HG03442 (cell line): ENCODE measurements at regions not wholly inside any gene's neighbourhood (a gene's known extent, or its start where the extent isn't known, plus 50 kb on each side); places are given as distances from the start of the nearest gene placed in this dataset.
"Not testable (repeated sequence)": the region's sequence is repeated elsewhere in the genome, so short reads cannot be mapped to it uniquely, and the experiment has no call there.

Source experiments
- ATAC-seq: cut with Tn5 transposase; IDR thresholded peaks from one replicate; pipeline ENCODE4 v1.9.1; 2021; ENCODE audit warnings: mild to moderate bottlenecking, moderate library complexity; ENCODE audit not compliant: unreplicated experiment

DNA sequence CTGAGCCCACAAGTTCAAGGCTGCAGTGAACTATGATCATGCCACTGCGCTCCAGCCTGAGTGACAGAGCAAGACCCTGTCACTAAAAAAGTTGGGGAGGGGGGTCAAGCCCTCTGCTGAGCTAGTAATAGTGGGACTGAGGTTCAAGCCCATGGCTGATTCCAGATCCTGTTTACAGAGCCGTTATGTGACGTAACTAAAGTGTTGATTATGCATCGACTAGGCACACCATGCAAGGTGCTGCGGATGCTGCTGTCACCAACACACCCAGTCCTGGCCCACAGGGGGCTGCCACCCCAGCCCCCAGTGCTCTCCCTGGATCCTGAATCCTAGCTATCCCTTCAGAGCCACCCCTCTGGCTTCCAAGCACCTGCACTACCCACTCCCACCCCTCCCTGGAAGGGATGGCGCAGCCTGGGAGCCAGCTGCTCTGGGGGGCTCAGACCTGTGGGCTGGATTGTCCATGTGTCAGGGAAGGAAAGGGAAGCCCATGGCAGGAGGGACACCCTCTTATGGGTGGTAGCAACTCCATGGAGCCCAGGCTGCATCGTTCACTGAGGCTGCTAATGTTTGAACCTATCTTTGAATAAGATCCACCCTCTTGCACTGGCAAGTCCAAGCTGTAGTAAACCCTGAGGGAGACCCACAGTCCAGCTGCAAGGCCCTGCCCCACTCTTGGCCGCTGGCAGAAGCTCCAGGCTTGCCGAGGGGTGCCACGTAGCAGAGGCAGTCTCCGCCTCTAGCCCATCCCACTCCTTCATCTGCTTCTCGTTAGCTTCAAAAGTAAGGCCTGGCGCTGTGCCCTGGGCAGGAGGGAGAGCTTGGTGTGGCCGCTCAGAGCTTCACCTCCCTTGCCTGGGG, 95.0 kb downstream of the SNX5 start:
- no peak for ATAC-seq

DNA sequence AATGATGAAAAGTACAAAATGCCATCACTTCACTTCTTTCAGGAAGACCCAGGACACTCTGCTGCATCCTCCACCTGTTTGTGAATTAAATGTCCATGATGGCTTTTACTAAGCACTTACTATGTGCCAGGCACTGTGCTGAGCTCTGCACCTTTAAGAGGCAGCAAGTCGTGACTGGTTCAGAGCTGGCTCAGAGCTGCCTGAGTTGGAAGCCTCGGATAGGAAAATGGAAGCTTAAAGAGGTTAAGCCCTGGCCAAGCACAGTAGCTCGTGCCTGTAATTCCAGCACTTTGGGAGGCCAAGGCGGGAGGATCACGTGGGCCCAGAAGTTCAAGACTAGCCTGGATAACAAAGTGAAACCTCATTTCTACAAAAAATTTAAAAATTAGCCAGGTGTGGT, 95.6 kb downstream of the SNX5 start:
- ATAC-seq = no peak

DNA sequence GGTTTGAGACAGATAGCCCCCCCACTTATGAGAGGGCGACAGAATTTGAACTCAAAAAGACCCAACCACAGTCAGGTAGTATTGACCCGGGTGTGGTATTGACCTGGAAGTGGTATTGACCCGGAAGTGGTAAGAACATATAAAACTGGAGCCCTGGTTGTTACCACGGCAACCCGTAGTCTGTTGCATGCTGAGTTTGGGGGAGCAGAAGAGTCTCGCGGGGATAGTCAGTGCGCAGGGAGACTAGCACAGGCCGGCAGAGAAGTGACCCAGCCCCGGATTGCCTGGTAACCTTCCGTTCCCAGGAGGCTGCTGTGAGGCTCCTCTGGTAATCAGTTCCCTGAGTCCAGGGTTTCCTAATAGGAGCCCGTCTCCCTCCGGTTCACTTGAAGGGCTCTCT, 96.2 kb downstream of the SNX5 start:
- no peak for ATAC-seq

- no peak for ATAC-seq
Observed at GRCh38 chr20:17871886-17872285, 96.7 kb downstream of the SNX5 start.

DNA sequence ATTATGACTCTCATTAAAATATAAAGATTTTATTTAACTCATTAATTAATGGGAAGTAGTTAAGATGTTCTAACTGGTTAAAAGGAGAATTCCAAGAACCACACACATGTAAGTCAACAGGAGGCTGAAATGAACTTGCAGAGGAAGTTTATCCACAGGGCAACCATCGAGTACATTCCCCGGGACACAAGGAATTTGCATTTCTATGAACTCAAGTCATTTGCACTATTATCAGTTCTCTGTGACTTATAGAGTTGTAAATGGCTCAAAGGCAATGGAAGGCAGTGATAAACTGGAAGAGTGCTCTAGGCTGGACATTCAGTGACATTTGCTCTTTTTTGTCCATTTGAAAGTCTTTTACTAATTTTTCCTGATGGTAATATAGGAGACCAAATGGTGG, 97.4 kb downstream of the SNX5 start:
- no peak for ATAC-seq

GRCh38 chr20:17870086-17870740, 98.4 kb downstream of the SNX5 start:
- ATAC-seq = no peak

DNA sequence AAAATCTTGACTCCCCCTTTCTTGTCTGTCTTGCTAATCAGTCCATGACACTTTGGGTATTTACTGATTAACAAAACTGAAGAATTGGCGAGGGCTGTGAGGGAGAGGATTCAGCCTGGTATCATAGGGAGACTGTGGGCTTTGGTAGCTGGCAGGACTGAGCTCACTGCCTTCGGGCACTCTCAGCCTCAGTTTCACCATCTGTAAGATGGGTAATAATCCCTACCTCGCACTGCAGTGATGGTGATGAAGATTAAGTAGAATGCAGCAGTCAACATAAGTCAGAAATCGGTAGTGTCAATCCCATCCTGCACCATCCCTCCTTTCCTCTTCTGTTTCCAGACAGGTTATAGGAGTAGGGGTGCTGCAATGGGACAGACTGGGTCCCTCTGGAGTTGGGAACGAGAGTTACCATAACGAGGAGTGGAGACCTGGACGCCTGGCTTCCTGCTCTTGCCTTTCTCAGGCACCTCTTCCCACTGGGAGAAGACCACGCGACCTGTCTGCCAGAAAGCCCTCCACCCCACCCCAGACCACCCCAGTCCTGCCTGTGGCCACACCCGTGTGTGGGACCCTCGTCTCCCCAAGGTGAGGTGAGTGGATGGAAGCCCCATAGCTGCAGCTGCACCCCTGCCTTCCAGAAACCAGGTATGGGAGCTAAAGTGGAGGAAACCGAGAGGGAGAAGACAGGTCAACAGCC, 99.1 kb downstream of the SNX5 start:
- ATAC-seq = no peak

- no peak for ATAC-seq
Observed at GRCh38 chr20:17868700-17869231, 99.8 kb downstream of the SNX5 start.

DNA sequence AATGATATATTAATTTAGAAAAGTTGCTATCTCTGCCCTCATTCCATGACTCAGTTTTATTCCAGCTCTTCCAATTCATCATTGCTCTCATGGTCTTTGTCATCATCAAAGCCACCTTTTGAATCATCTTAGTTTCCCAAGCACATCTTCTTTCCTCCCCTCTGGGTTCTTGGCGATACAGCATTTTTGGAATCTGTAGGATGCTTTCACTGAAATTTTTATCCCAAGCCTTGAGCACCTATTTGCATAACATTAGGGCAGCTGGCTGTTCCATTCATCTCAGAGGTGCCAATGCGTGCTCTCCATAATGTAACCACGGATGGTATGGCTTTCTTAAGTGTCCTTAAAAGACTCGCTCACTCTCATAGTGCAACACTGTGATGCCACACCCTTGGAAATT, 100.4 kb downstream of the SNX5 start:
- no peak for ATAC-seq

DNA sequence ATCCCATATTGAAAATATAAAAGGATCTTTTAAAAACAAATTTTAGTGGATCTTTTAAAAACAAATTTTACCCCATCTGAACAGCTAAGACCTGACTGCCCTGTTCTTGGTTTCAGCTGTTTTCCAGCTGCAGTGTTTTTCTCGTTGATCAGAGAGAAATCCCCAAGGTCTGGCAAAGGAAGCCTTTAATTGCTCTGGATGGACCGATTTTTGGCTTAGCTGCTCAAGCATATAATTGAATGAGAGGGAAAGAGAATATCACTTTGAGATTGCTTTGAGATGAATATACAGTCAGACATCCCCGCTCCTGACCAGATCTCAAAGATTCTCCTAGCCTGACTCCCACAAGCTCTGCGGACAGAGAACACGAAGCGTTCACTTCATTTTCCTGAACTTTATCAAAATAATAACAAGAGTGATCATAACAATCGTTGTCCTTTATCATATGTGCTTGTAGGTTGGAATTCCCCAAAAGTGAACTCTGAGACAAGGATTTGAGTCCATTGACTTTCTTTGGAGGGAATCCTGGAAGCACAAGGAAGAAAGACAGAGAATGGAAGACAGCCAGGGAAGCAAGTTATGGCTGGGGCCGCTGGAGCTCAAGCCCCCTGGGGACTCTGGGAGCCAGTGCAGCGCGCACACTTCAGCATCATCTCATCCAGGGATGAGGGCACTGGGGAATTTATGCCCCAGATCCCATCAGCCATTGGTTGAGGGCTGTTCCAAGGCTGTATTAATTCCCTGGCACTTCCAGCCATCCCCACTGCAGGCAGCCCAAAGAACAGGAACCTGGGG, 101.3 kb downstream of the SNX5 start:
- ATAC-seq = no peak

DNA sequence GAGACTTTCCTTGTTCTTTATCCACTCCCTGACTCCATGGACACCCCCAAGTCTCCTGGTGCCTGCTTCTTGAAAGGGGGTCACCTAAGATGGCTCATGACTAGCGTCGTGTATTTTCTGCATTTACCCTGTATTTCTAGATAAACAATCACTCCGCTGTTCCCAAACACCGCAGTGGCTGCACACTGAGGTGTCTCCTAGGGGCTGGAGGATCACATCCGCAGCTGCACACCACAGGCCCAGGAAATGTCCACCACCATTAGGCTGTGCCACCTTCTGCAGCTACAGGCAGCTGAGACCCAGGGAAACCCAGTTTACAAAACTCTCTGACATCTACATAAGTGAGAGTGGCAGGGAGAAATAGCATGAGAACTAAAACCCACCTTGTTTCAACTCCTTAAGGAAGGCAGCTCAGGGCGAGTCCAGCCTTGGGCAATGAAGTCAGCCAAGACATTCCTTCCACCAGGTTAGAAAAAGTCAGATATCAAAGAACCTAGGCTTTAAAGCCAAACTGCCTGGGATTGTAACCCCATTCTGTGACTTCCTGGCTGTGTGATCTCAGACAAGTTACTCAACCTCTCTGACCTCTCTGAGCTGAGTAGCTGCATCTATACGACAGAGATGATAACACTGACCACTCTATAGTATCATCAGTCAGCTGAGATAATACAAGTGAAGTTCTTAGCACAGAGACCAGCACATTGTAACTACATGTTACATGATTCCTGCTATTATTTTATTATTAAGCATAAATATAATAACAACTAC, 102.2 kb downstream of the SNX5 start:
- ATAC-seq = no peak

- ATAC-seq = no peak
Observed at GRCh38 chr20:17863577-17864292, 104.9 kb downstream of the SNX5 start.

- ATAC-seq = no peak
Observed at GRCh38 chr20:17863209-17863576, 105.4 kb downstream of the SNX5 start.

GRCh38 chr20:17862171-17862570, 106.4 kb downstream of the SNX5 start:
- no peak for ATAC-seq

GRCh38 chr20:17861620-17862019, 107.0 kb downstream of the SNX5 start:
- not testable (repeated sequence) for ATAC-seq

DNA sequence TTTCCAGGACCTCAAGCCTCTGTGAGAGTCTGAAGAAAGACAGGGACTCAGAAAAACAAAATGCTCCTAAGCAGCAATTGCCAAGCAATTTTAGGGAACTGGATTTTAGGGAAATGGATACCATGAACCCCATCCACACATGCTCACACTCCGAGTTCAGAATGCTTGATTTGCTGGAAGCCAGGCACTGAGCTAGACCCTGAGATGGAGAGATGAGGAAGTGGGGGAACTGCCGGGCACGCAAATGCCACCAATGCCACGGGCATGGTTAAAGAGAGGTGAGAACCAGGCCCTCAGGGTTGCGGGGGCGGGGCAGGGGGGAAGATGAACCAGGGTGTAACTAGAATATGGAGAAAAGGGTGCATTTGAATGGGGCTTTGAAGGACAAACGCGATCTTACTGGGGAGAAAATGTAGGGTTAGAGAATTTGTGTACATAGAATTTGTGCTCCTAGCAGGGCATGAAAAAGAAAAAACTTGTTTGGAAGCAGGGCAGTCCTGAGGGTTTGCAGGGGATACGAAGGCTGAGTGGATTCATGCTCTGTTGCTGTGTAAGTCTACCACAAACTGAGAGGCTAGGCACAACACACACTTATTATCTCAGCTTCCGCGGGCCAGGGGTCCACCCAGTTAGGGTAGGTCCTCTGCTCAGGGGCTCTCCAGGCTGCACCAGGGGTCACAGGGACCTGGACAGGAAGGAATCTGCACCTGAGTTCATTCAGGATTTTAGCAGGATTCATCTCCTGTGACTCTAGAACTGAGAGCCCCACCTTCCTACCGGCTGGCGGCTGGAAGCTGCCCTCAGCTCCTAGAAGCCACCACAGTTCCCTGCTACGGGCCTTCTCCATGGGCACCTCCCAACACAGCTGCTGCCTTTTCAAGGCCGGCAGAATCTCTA, 108.0 kb downstream of the SNX5 start:
- ATAC-seq = no peak

DNA sequence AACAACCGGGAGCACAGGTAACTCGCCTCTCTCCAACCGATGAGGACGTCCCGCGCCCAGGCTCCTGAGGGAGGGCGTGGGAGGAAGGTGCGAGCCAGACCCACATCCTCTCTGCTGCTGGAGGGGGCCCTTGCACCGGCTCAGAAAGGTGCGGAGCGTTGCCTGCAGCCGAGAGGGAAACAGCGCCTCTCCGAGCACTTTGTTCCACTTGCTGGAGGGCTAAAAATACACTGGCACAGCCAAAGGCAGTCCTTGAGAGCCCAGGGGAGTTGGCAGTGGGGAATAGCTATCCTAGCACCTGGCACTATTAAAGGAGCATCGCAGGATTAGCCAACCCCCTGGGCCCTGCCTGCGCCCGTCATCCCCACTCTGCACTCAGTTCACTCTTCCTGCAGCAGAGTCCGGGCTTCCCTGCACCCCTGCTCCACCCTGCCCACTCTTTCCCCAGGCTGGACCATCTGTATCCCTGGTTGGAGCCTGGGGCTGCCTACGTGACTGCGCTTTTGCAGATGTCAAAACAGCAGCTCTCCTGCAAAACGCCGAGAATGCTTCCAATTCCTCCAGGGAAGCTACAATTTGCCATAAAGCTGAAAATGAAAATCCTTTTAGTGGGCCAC, 108.9 kb downstream of the SNX5 start:
- peak; percentile 29 for ATAC-seq

GRCh38 chr20:17859002-17859615, 109.5 kb downstream of the SNX5 start:
- no peak for ATAC-seq
